KMS-11 (cell line): ENCODE measurements at regions not wholly inside any gene's neighbourhood (a gene's known extent, or its start where the extent isn't known, plus 50 kb on each side); places are given as distances from the start of the nearest gene placed in this dataset.

ENCODE experiments used
- H2AFZ ChIP-seq: fragments of 200-600 bp; sonication (generic); 2 replicates; pipeline ENCODE4 v1.6.1; 2016; ENCODE audit warnings: antibody characterized with exemption, mixed run types, low read depth
- H3K27ac ChIP-seq: fragments of 200-600 bp; sonication (generic); 2 replicates; pipeline ENCODE4 v1.6.1; 2016; ENCODE audit warnings: mild to moderate bottlenecking, mixed run types
- H3K27me3 ChIP-seq: fragments of 200-600 bp; sonication (generic); 2 replicates; pipeline ENCODE4 v1.6.1; 2017; ENCODE audit warnings: mild to moderate bottlenecking, low read depth, mixed run types, moderate library complexity; ENCODE audit not compliant: insufficient read depth
- H3K36me3 ChIP-seq: fragments of 200-600 bp; sonication (generic); 2 replicates; pipeline ENCODE4 v1.6.1; 2017; ENCODE audit warnings: mild to moderate bottlenecking, mixed run types; ENCODE audit not compliant: insufficient read depth
- H3K4me1 ChIP-seq: fragments of 200-600 bp; sonication (generic); 2 replicates; pipeline ENCODE4 v1.6.1; 2016; ENCODE audit warnings: mild to moderate bottlenecking, low read depth, mixed run types; ENCODE audit not compliant: poor library complexity, severe bottlenecking
- H3K4me2 ChIP-seq: fragments of 200-600 bp; sonication (generic); 2 replicates; pipeline ENCODE4 v1.7.0; 2016; ENCODE audit warnings: mild to moderate bottlenecking, mixed run types
- H3K4me3 ChIP-seq: fragments of 200-600 bp; sonication (generic); IDR thresholded peaks from 2 replicates; pipeline ENCODE4 v1.6.1; 2017; ENCODE audit warnings: low read depth, low read length, mixed read lengths; ENCODE audit not compliant: insufficient read depth
- H3K79me2 ChIP-seq: fragments of 200-600 bp; sonication (generic); 2 replicates; pipeline ENCODE4 v1.6.1; 2016; ENCODE audit warnings: low read depth, mixed run types; ENCODE audit not compliant: insufficient read depth
- H3K9ac ChIP-seq: fragments of 200-600 bp; sonication (generic); 2 replicates; pipeline ENCODE4 v1.6.1; 2016; ENCODE audit warnings: mild to moderate bottlenecking, mixed run types
- H4K20me1 ChIP-seq: fragments of 200-600 bp; sonication (generic); 2 replicates; pipeline ENCODE4 v1.6.1; 2016; ENCODE audit warnings: mild to moderate bottlenecking, mixed run types; ENCODE audit not compliant: insufficient read depth
- TF ChIP-seq, protein P1 (sequence below): fragments of 200-600 bp; sonication (generic); conservative IDR thresholded peaks from 2 replicates; pipeline ENCODE4 v1.6.1; 2017; ENCODE audit warnings: low read depth, mild to moderate bottlenecking, antibody characterized with exemption, low read length, moderate library complexity, mixed read lengths

DNA sequence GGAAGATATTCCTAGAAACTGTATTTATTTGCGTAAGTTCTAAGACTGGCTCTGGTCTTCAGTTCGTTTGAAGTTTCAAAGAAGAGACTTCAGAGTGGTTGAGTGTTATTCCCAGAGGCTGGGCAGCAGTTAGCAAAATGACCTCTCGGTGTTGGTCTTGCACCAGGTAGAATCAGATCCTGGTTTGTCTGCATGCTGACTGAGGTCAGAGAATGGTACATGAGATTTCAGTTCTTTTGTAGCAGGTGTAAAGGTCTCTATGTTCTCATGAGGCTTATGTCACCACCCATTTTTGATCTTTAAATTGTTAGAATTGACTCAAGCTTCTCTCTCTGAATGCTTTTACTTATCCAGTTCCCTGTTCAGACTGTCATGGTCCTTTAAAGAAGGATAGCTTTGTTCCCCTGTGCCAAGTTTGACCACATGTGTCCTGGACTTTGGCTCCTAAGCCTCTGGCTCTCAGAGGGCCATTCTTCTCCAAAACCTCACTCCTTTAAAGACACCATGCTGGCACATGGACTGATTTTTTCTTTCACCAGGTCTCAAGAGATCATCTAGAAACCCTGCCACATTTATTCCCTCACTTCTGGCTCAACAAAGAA lies 355.8 kb upstream of the BOD1L1 start:
- Histone ChIP-seq H3K27ac (no peak overlapping the region), H3K36me3 (no peaks in the 10 kb centered on the region), H3K79me2 (no peaks in the 10 kb centered on the region), H4K20me1 (no peaks in the 10 kb centered on the region), H3K27me3 (no peaks in the 10 kb centered on the region), H3K4me1 (no peaks in the 10 kb centered on the region), H2AFZ (no peak overlapping the region), H3K9ac (no peak overlapping the region), H3K4me3 (no peak overlapping the region), H3K4me2 (no peak overlapping the region)
- TF ChIP-seq, protein P1, sequence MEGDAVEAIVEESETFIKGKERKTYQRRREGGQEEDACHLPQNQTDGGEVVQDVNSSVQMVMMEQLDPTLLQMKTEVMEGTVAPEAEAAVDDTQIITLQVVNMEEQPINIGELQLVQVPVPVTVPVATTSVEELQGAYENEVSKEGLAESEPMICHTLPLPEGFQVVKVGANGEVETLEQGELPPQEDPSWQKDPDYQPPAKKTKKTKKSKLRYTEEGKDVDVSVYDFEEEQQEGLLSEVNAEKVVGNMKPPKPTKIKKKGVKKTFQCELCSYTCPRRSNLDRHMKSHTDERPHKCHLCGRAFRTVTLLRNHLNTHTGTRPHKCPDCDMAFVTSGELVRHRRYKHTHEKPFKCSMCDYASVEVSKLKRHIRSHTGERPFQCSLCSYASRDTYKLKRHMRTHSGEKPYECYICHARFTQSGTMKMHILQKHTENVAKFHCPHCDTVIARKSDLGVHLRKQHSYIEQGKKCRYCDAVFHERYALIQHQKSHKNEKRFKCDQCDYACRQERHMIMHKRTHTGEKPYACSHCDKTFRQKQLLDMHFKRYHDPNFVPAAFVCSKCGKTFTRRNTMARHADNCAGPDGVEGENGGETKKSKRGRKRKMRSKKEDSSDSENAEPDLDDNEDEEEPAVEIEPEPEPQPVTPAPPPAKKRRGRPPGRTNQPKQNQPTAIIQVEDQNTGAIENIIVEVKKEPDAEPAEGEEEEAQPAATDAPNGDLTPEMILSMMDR, result no peak

DNA sequence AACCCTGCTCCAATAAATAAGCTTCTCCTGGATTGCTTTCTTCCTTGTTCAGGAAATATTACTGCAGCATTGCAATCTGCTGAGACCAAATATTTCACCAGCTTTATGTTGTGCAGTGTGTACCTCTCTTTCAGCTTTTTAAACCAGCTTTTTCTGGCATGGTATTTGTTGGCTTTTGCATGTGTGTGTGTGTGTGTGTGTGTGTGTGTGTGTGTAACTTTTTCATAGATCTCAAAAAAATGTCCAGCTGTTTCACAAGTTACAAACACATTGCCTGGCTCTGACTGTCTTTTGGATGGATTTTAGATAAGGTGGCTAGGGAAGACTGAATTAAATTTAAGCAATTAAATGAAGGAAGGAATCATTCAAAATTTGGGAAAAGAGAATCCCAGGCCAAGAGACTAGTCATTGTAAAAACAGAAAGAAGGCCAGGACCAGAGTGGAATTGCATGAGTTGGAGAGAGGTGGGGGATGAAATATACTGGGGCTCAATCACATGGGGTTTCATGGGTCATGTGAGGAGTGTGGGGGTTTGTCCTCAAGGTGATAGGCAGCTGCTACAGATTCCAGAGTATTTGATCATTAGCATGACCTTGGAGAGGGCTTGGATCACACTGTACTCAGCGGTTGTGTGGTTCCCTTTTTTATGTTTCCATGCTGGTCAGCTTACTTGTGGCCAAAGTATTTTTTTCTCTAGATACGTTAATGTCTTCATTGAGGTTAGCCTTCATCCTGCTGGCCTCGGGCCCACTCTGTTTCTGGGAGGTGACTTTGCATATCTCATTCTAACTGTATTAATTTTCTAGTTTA lies 357.7 kb upstream of the BOD1L1 start:
- no peaks in the 10 kb centered on the region for H3K4me1 ChIP-seq
- TF ChIP-seq, protein P1, result no peak
- H3K79me2 ChIP-seq, result no peaks in the 10 kb centered on the region
- no peak overlapping the region for H3K4me2 ChIP-seq
- no peak overlapping the region for H2AFZ ChIP-seq
- no peak overlapping the region for H3K4me3 ChIP-seq
- H4K20me1 ChIP-seq, result no peaks in the 10 kb centered on the region
- H3K9ac ChIP-seq, result no peak overlapping the region
- no peak overlapping the region for H3K27ac ChIP-seq
- H3K27me3 ChIP-seq, result no peaks in the 10 kb centered on the region
- no peaks in the 10 kb centered on the region for H3K36me3 ChIP-seq

DNA sequence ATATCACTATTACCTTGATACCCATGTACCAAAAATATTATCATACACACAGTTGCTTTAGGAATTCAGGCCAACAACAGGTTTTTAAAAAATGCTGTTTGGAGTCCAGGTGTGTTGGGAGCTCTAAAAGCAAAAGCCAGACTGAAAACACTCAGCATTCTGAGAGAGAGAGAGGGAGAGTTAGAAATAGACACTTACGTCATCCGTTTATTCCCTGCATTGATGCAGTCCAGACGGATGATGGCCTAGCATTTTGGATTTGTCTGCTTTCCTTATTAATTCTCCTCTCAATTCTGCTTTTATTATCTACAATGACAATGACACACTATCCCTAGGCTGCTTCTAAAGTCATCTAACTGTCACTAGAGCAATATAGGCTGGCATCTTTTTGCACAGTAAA lies 358.3 kb upstream of the BOD1L1 start:
- TF ChIP-seq, protein P1, result no peak
- Histone ChIP-seq H2AFZ (no peak overlapping the region), H3K4me2 (no peak overlapping the region), H3K9ac (no peak overlapping the region), H3K79me2 (no peaks in the 10 kb centered on the region), H4K20me1 (no peaks in the 10 kb centered on the region), H3K4me1 (no peaks in the 10 kb centered on the region), H3K27me3 (no peaks in the 10 kb centered on the region), H3K4me3 (no peak overlapping the region), H3K27ac (no peak overlapping the region), H3K36me3 (no peaks in the 10 kb centered on the region)

DNA sequence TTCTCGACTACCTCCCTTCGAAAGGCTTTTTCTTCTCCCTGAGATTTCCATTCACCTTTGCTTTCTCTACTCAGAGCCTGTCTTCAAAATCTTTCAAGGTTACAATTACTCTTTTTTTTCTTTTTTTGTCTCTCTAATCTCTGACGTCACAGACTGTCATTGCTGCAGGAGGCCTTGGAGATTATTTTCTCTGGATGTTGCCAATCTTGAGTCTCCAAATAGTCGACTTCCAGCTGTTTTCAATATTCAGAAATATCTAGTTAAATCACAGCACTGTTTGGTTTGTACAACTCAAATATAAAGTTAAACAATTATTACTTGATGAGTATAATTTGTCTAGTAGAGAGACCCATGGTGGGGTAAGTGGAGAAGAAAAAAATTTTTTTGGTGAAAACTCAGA lies 359.0 kb upstream of the BOD1L1 start:
- Histone ChIP-seq H3K36me3 (no peaks in the 10 kb centered on the region), H3K4me1 (no peaks in the 10 kb centered on the region), H3K79me2 (no peaks in the 10 kb centered on the region), H3K27ac (no peak overlapping the region), H2AFZ (no peak overlapping the region), H4K20me1 (no peaks in the 10 kb centered on the region), H3K4me2 (no peak overlapping the region), H3K9ac (no peak overlapping the region), H3K4me3 (no peak overlapping the region), H3K27me3 (no peaks in the 10 kb centered on the region)
- TF ChIP-seq, protein P1, result no peak
